GM12875 (cell line): ENCODE measurements at regions not wholly inside any gene's neighbourhood (a gene's known extent, or its start where the extent isn't known, plus 50 kb on each side); places are given as distances from the start of the nearest gene placed in this dataset.
"Not testable (repeated sequence)": the region's sequence is repeated elsewhere in the genome, so short reads cannot be mapped to it uniquely, and the experiment has no call there.

Experiments
- H3K4me3 ChIP-seq: one replicate; pipeline ENCODE4 v1.5.1; 2011; ENCODE audit warnings: low read depth, low read length, control low read depth
- TF ChIP-seq, protein P1 (sequence below): IDR thresholded peaks from 2 replicates; pipeline ENCODE4 v1.5.1; 2011; ENCODE audit warnings: low read depth, mild to moderate bottlenecking, control low read depth, inconsistent platforms, low read length, moderate library complexity, borderline replicate concordance; ENCODE audit not compliant: insufficient read depth

DNA sequence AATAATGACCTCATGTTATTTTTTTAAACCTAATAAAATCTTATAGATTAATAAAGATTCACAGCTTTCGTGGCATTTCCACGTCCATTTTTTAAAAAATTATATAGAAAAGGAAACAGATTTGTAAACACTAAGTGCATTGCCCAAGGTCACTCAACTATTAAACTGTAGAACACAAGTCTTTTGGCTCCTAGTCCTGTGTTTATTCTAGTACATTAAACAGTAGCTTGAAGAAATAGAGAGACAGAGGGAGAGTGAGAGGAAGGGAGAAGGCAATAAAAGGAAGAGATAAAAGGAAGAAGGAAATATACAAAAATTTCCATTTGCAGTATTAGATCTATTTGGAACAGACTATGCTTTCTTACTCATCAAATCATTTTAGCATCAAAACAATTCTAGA lies 586.7 kb upstream of the CITED2 start:
- H3K4me3 ChIP-seq = no peak overlapping the region
- TF ChIP-seq, protein P1, sequence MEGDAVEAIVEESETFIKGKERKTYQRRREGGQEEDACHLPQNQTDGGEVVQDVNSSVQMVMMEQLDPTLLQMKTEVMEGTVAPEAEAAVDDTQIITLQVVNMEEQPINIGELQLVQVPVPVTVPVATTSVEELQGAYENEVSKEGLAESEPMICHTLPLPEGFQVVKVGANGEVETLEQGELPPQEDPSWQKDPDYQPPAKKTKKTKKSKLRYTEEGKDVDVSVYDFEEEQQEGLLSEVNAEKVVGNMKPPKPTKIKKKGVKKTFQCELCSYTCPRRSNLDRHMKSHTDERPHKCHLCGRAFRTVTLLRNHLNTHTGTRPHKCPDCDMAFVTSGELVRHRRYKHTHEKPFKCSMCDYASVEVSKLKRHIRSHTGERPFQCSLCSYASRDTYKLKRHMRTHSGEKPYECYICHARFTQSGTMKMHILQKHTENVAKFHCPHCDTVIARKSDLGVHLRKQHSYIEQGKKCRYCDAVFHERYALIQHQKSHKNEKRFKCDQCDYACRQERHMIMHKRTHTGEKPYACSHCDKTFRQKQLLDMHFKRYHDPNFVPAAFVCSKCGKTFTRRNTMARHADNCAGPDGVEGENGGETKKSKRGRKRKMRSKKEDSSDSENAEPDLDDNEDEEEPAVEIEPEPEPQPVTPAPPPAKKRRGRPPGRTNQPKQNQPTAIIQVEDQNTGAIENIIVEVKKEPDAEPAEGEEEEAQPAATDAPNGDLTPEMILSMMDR = no peak

DNA sequence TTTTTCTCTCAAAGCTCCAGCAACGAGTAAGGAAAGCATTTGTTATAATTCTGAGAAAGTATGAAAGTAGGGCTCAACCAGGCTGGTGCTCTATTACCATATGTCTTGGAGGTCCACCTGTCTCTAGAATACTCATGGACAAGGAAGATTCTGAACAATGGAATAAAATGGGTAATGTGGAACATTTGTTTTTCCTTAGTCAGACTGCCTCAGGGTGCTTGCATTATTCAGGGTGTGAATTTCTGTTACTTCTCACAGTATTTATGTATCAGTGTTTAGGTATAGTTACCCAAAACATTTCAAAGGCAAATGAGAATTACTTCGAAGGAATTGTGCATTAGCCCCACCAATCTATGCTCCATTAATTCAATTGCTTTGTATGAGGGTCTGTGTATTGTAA lies 586.2 kb upstream of the CITED2 start:
- TF ChIP-seq, protein P1 = no peak
- no peak overlapping the region for H3K4me3 ChIP-seq

DNA sequence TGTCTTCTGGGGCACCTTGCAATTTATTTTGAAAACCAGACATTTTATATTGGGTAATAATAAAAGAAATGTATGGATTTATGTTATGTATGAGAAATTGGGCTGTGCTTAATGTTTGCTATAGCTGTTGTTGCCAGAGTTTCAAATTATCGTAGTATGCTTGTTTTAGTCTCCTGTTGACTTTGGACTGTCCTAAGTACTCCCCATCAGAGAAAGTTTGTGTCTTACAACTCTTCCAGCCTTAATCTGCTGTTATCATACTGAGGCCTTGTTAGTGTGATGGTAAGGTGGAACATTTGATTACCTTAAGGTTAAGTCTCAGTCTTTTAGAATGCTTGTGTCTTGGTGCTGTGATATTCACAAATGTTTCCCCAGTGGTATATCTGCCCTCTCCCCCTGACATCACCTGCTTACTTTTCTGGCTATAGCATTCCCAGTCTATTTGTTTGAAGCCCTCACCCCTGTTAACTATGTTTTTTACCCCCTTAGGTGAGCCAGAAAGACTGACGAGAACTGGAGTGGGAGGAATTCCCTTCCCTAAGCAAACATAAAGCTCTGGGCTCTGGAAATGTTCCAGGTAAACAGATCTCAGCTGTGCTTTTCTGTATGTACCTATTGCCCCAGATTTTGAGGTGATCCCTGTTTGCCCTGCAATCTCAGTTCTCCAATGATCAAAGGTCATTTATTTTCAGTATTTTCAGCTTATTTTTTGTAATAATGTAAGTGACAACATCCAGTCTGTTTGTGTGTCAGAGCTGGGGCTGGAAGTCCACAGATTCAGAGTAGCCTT lies 581.1 kb upstream of the CITED2 start:
- TF ChIP-seq, protein P1 = no peak
- H3K4me3 ChIP-seq = no peak overlapping the region

GRCh38 chr6:139954463-139955071 lies 580.1 kb upstream of the CITED2 start:
- no peak overlapping the region for H3K4me3 ChIP-seq

GRCh38 chr6:139953780-139954179 lies 579.3 kb upstream of the CITED2 start:
- H3K4me3 ChIP-seq = not testable (repeated sequence)

More at GRCh38 chr6:139954463-139955071, 580.1 kb upstream of the CITED2 start:
- TF ChIP-seq, protein P1 = no peak

DNA sequence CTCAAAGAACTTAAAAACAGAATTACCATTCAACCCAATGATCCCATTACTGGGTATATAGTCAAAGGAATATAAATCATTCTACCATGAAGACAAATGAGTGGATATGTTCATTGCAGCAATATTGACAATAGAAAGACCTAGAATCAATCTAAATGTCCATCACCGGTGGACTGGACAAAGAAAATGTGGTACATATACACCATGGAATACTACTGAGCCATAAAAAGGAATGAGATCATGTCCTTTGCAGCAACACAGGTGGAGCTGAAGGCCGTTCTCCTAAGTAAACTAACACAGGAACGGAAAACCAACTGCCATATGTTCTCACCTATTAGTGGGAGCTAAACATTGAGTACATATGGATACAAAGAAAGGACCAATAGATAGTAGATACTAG lies 576.7 kb upstream of the CITED2 start:
- TF ChIP-seq, protein P1 = no peak
- H3K4me3 ChIP-seq = no peak overlapping the region

DNA sequence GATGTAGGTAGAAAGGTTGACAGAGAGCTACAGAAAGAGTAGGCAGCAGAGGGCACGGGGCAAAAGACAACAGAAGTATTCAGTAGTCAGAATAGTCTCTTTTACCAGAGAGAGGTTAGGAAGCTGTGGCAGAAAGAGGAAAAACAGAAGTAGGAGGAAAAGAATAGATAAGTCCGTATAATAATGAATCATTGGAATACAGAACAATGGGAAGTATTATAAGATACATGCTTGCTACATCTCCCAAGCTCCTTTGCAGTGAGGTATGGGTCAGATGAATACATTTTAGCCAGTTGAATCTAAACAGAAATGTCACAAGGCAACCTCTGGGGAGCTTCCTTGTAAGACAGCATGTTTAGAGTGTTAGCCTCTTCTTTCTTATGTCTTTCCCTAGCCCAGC lies 570.5 kb upstream of the CITED2 start:
- H3K4me3 ChIP-seq = no peak overlapping the region

More for the DNA sequence above, 570.5 kb upstream of the CITED2 start:
- TF ChIP-seq, protein P1 = no peak
